Astrocyte (in vitro differentiated cells and primary cell): ENCODE measurements at regions not wholly inside any gene's neighbourhood (a gene's known extent, or its start where the extent isn't known, plus 50 kb on each side); places are given as distances from the start of the nearest gene placed in this dataset.

Experiments
- DNase-seq: peaks from one replicate; pipeline ENCODE4 v3.0.0-alpha.2; 2010; ENCODE audit warnings: low read depth
- FAIRE-seq: peaks from 2 replicates; lab custom pipeline; 2011; peaks lifted over from hg19 to GRCh38; lab: Jason Lieb, UNC
- H2AFZ ChIP-seq: 2 replicates; pipeline ENCODE4 v1.6.0; 2012; ENCODE audit warnings: low read depth, low read length, inconsistent platforms
- H3K27ac ChIP-seq: 2 replicates; pipeline ENCODE4 v1.5.1; 2011; ENCODE audit warnings: low read depth, low read length, inconsistent platforms
- H3K27me3 ChIP-seq: 2 replicates; pipeline ENCODE4 v1.6.0; 2011; ENCODE audit warnings: low read length, inconsistent platforms; ENCODE audit not compliant: insufficient read depth
- H3K36me3 ChIP-seq: 2 replicates; pipeline ENCODE4 v1.5.1; 2011; ENCODE audit warnings: low read length, inconsistent platforms; ENCODE audit not compliant: insufficient read depth
- H3K4me1 ChIP-seq: 2 replicates; pipeline ENCODE4 v1.5.1; 2011; ENCODE audit warnings: low read length, inconsistent platforms; ENCODE audit not compliant: insufficient read depth
- H3K4me2 ChIP-seq: 2 replicates; pipeline ENCODE4 v1.6.0; 2012; ENCODE audit warnings: low read length, inconsistent platforms
- H3K4me3 ChIP-seq: 2 replicates; pipeline ENCODE4 v1.5.1; 2011; ENCODE audit warnings: low read depth, mild to moderate bottlenecking, low read length, inconsistent platforms; ENCODE audit not compliant: insufficient read depth
- H3K79me2 ChIP-seq: 2 replicates; pipeline ENCODE4 v1.6.0; 2012; ENCODE audit warnings: mild to moderate bottlenecking, low read length, inconsistent platforms; ENCODE audit not compliant: insufficient read depth
- H3K9ac ChIP-seq: 2 replicates; pipeline ENCODE4 v1.6.0; 2012; ENCODE audit warnings: mild to moderate bottlenecking, low read length, inconsistent platforms
- H3K9me3 ChIP-seq: 2 replicates; pipeline ENCODE4 v1.5.1; 2012; ENCODE audit warnings: low read depth, mild to moderate bottlenecking, low read length, inconsistent platforms; ENCODE audit not compliant: insufficient read depth
- H4K20me1 ChIP-seq: 2 replicates; pipeline ENCODE4 v1.6.0; 2012; ENCODE audit warnings: low read length, inconsistent platforms; ENCODE audit not compliant: insufficient read depth
- H3K27ac Mint-ChIP-seq: one replicate; pipeline ENCODE4 v1.8.0; 2021; ENCODE audit warnings: mild to moderate bottlenecking, mixed read lengths; ENCODE audit not compliant: unreplicated experiment
- H3K27me3 Mint-ChIP-seq: one replicate; pipeline ENCODE4 v1.8.0; 2021; ENCODE audit warnings: low read depth, mixed read lengths; ENCODE audit not compliant: unreplicated experiment
- H3K36me3 Mint-ChIP-seq: one replicate; pipeline ENCODE4 v1.8.0; 2021; ENCODE audit warnings: low read depth, mixed read lengths; ENCODE audit not compliant: unreplicated experiment
- H3K4me1 Mint-ChIP-seq: one replicate; pipeline ENCODE4 v1.8.0; 2021; ENCODE audit warnings: low read depth, mixed read lengths; ENCODE audit not compliant: unreplicated experiment
- H3K4me3 Mint-ChIP-seq: one replicate; pipeline ENCODE4 v1.8.0; 2021; ENCODE audit warnings: mild to moderate bottlenecking, moderate library complexity, mixed read lengths; ENCODE audit not compliant: unreplicated experiment
- H3K9me3 Mint-ChIP-seq: one replicate; pipeline ENCODE4 v1.8.0; 2021; ENCODE audit warnings: mild to moderate bottlenecking, mixed read lengths; ENCODE audit not compliant: unreplicated experiment
- EZH2 ChIP-seq: IDR thresholded peaks from 2 replicates; pipeline ENCODE4 v1.6.1; 2012; ENCODE audit warnings: mild to moderate bottlenecking, low read length, inconsistent platforms; ENCODE audit not compliant: insufficient read depth
- TF ChIP-seq, protein P1 (sequence below): IDR thresholded peaks from 2 replicates; pipeline ENCODE4 v1.5.1; 2011; ENCODE audit warnings: low read depth, mild to moderate bottlenecking, inconsistent platforms, low read length, moderate library complexity; ENCODE audit not compliant: insufficient read depth

DNA sequence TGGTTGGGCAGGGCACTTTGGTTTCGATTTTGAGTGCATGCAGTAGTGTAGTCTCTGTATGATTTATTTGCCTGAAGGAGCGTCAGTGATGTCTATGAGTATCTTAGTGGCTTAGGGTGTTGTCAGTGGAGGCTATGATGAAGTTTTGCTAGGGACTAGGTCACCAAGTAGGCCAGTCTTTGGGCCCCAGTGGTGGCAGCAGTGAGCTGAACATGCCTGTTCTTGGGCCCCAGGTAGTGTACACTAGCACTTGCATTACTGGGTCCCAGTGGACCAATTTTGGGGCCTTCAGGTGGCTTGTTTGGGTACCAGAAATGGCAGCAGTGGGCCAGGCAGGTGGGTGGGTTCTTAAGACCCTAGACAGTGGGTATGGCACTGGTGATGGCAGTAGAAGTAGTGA, 598.7 kb upstream of the SPRY2 start:
- H3K27me3 Mint-ChIP-seq, result no peaks in the 10 kb centered on the region
- DNase-seq (no peak), FAIRE-seq (no peak)
- H2AFZ ChIP-seq, result no peak overlapping the region
- no peaks in the 10 kb centered on the region for H3K36me3 Mint-ChIP-seq
- H3K4me3 ChIP-seq, result no peak overlapping the region
- TF ChIP-seq EZH2, result no peak
- TF ChIP-seq, protein P1, sequence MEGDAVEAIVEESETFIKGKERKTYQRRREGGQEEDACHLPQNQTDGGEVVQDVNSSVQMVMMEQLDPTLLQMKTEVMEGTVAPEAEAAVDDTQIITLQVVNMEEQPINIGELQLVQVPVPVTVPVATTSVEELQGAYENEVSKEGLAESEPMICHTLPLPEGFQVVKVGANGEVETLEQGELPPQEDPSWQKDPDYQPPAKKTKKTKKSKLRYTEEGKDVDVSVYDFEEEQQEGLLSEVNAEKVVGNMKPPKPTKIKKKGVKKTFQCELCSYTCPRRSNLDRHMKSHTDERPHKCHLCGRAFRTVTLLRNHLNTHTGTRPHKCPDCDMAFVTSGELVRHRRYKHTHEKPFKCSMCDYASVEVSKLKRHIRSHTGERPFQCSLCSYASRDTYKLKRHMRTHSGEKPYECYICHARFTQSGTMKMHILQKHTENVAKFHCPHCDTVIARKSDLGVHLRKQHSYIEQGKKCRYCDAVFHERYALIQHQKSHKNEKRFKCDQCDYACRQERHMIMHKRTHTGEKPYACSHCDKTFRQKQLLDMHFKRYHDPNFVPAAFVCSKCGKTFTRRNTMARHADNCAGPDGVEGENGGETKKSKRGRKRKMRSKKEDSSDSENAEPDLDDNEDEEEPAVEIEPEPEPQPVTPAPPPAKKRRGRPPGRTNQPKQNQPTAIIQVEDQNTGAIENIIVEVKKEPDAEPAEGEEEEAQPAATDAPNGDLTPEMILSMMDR, result no peak
- H3K27ac ChIP-seq, result no peak overlapping the region
- no peak overlapping the region for H3K9ac ChIP-seq
- H3K27me3 ChIP-seq, result no peaks in the 10 kb centered on the region
- H3K9me3 ChIP-seq, result no peaks in the 10 kb centered on the region
- no peak overlapping the region for H3K4me3 Mint-ChIP-seq
- H3K4me1 ChIP-seq, result no peaks in the 10 kb centered on the region
- H3K4me2 ChIP-seq, result no peak overlapping the region
- no peaks in the 10 kb centered on the region for H3K79me2 ChIP-seq
- no peak overlapping the region for H3K27ac Mint-ChIP-seq
- H3K36me3 ChIP-seq, result no peaks in the 10 kb centered on the region
- H3K4me1 Mint-ChIP-seq, result no peaks in the 10 kb centered on the region
- H3K9me3 Mint-ChIP-seq, result no peaks in the 10 kb centered on the region
- H4K20me1 ChIP-seq, result no peaks in the 10 kb centered on the region

DNA sequence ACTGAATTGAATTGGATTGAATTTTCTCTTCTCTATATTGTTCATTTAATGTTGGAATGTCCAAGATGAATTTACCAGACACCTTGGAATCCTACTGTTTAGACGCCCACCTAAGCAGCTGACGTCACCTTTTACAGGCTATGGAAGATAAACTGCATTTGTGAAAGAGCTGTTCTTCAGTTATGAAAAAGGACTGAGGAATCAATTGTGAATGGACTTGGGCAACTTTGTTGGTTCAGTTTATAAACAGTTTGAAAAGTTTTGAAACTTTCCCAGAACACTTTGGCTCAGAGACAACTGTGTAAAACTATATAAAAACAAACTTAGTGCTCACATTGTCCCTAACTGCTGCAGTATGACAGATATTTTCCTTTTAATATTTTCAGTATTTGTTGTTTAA, 590.8 kb upstream of the SPRY2 start:
- DNase-seq, result no peak
- Histone ChIP-seq H3K36me3 (no peaks in the 10 kb centered on the region), H3K27me3 (no peaks in the 10 kb centered on the region), H3K9ac (no peak overlapping the region), H3K4me2 (no peak overlapping the region), H3K4me1 (no peaks in the 10 kb centered on the region), H2AFZ (no peak overlapping the region), H3K79me2 (no peaks in the 10 kb centered on the region), H3K4me3 (no peak overlapping the region), H3K27ac (no peak overlapping the region), H4K20me1 (no peaks in the 10 kb centered on the region), H3K9me3 (no peaks in the 10 kb centered on the region)
- no peak overlapping the region for H3K27ac Mint-ChIP-seq
- no peaks in the 10 kb centered on the region for H3K36me3 Mint-ChIP-seq
- no peak overlapping the region for H3K4me3 Mint-ChIP-seq
- no peaks in the 10 kb centered on the region for H3K4me1 Mint-ChIP-seq
- H3K27me3 Mint-ChIP-seq, result no peaks in the 10 kb centered on the region
- TF ChIP-seq EZH2, result no peak
- TF ChIP-seq, protein P1, result no peak
- H3K9me3 Mint-ChIP-seq, result no peaks in the 10 kb centered on the region
- FAIRE-seq, result no peak

DNA sequence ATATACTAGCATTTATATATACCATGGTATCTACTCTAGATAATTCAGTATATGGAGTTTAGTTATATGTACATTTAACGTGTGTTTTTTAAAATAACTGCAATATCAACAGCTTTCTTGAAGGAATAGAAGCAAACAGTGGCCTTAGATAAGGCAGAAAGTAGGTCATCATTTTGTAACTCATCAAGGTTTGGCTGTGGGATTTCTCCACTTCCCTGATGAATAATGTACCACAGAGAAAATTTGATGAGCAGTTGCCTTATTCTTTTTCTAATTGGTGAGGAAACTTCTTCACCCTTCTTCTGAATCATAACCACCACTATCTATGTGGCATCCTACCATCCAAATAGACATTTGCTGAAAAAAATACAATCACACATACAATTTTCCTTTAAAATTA, 590.2 kb upstream of the SPRY2 start:
- H3K27ac ChIP-seq, result no peak overlapping the region
- no peak overlapping the region for H3K4me3 ChIP-seq
- H3K9me3 ChIP-seq, result no peaks in the 10 kb centered on the region
- H3K4me2 ChIP-seq, result no peak overlapping the region
- H3K27ac Mint-ChIP-seq, result no peak overlapping the region
- no peak for FAIRE-seq
- H4K20me1 ChIP-seq, result no peaks in the 10 kb centered on the region
- no peaks in the 10 kb centered on the region for H3K4me1 ChIP-seq
- no peak overlapping the region for H3K9ac ChIP-seq
- H3K4me3 Mint-ChIP-seq, result no peak overlapping the region
- TF ChIP-seq EZH2, result no peak
- TF ChIP-seq, protein P1, result no peak
- H3K36me3 Mint-ChIP-seq, result no peaks in the 10 kb centered on the region
- DNase-seq, result no peak
- H3K36me3 ChIP-seq, result no peaks in the 10 kb centered on the region
- H3K9me3 Mint-ChIP-seq, result no peaks in the 10 kb centered on the region
- H2AFZ ChIP-seq, result no peak overlapping the region
- H3K27me3 ChIP-seq, result no peaks in the 10 kb centered on the region
- no peaks in the 10 kb centered on the region for H3K27me3 Mint-ChIP-seq
- no peaks in the 10 kb centered on the region for H3K4me1 Mint-ChIP-seq
- no peaks in the 10 kb centered on the region for H3K79me2 ChIP-seq
